ENCODE measurements at regions not wholly inside any gene's neighbourhood (a gene's known extent, or its start where the extent isn't known, plus 50 kb on each side); places are given as distances from the start of the nearest gene placed in this dataset.
A peak's percentile ranks its signal among the peaks of the same experiment; 100 is the strongest.

- no peak for DNase-seq
These were observed 268.8 kb upstream of the RPL38 start for GRCh38 chr17:73934696-73935095.

- no peak for DNase-seq
These were observed 266.4 kb upstream of the RPL38 start for GRCh38 chr17:73936908-73937627.

DNA sequence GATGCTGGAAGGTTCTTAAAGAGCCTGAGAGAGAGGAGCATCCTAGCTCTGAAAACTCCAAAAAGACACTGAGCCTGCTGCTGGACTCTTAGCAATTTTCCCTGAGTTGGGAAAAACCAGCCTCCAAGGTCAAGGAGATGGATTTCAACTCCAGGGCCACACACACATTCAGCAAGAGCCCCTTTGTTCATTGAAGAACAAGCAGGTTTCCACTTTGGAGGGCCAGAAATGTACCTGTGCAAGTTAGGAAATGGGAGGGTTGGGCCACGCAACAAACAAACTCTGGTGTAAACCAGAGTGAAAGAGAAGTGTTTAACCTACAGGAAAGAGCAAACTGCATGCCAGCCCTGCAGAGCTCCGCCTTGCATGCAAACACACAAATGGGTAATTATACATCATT is 264.8 kb upstream of the RPL38 start:
- DNase-seq: no peak

- no peak for DNase-seq
These were observed 263.7 kb upstream of the RPL38 start for GRCh38 chr17:73939806-73940205.

DNA sequence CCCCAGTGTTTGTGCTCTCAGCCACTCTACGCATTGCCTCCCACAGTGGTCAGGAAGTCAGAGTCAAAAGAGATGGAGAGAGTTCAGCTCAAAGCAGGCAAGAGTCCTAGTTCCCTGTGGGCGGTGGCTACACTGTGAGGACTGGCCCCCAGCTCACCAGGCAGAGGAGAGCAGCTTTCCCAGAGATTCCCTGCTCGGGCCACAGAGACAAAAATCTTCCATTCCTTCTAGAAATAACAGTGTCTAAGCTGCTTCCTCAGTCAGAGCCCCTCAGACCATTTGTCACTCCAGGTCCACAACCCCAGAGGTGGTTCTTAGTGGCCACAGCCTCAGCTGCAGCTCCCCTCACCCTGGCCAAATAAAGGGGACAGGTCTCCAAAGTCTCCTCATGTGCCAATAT is 263.0 kb upstream of the RPL38 start:
- no peak for DNase-seq

DNA sequence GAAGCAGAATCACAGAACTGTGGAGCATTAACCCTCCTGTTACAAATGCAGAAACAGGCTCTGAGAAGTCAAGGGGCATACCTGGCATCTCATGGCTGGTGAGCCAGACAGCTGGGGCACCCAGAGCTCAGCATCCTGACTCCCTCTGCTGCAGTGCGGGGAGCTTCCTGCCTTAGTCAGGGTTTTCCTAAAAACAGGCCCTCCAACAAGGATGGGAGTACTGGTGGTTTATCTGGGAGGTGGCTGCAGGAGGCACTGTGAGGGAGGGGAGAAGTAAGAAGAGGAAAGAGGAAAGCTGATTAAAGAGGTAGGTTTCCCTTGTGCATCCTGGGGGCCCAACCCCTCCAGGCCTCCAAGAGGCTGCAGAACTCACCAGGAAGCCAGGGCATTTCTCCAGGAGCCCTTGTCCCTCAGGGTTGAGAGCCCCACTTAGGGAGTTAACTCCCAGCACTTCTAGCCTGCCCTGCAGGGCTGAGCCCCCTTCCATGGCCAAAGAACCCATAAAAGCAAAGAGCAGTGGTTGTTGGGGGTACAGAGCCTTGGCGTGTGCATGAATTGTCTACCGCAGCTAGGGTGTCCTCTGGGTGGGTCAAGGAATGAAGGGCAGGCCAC is 261.5 kb upstream of the RPL38 start:
- no peak for DNase-seq

- no peak for DNase-seq
These were observed 260.6 kb upstream of the RPL38 start for GRCh38 chr17:73942703-73943415.

DNA sequence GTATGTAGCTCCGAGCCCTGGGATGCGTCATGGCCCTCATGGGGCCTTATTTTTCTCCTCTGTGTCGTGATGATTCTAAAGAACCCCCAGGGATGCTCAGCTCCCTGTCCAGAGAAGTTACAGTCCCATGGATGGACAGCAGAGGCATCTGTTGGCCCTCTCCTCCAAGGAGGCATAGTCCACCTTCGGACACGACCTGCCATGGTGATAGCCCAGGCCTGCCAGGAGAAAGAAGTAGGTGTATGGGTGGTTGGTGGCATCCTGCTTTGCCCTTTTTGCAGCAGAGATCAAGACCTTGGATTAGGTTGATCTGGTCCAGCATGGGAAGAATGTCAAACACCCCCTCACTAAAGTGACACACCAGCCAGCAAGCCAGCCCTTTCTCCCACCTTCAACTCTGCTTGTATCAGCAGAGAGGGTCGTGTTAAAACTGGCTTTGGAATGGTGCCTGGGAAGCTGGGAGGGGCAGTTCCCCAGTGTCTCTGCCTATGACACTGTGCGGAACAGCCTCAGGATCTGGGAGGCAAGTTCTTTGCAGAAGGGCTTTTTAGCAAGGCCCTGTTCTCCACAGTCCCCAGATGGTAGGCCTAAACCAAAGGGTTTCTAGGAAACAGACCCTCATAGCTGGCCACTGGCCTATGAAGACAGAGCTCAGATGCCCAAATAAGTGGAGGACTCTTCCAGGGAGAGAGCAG is 259.9 kb upstream of the RPL38 start:
- DNase-seq: no peak

DNA sequence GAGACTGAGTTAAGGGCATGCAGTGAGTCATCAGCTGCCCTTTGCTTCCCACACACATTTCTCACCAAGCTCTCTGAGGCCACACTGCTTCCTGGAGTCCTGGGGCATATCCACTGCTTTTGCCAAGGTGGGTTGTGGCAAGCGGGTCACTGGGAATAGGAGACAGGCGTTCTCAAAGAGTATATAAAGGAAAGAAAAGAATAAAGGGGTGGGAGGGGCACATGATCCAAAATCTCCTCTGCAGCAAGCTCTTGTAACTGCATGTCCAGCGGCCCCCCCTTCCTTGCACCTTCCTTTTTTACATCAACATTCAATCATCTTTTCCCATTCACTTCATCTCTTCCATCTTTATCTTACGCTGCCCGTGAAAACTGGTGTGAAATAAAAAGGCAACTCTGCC is 259.1 kb upstream of the RPL38 start:
- DNase-seq: no peak

DNA sequence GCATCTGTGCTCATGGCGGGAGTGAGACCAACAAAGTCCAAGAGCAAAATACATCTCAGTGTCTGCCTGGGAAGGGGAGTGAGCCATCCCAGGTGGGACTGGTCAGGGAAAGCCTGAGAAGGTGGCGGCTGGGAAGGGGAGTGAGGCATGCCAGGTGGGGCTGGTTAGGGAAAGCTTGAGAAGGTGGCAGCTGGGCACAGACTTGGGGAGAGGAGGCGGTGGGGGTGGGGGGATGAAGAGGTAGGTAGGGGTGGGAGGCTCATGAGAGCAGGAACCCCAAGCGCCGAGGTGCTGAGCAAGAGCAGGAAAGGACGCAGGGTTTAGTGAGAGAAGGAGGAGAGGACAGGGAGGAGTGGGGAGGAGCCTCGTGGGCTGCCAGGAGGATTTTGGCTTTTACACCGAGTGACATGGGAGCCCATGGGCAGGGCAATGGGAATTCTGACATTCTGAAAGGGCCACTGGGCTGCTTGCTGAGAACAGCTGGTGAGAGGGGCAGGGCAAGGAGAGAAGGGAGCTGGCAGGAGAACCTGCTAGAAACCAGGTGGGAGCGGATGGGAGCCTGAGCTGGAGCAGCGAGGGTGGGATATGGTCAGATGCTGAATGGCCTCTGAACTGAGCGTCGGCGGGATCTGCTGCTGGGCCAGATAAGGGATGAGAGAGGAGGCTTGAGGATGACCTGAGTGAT is 256.1 kb upstream of the RPL38 start:
- DNase-seq: no peak

GRCh38 chr17:73947966-73948355 is 255.5 kb upstream of the RPL38 start:
- DNase-seq: no peak

GRCh38 chr17:73949903-73950592 is 253.4 kb upstream of the RPL38 start:
- DNase-seq: no peak

DNA sequence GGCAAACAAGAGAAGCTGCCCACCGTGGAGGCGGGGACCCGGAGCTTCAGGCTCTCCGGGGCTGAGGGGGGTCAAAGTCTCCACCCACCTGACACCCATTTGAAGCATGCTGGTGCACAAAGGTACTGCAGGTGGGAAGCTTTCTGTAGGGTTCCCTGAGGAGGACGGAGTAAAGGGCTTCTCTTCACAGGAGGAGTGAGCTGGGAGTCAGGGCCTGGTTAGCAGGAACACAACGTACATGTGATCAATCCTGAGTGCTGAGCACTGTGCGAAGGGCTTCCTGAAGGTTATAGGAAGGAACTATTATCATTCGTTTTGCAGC is 252.9 kb upstream of the RPL38 start:
- no peak for DNase-seq

DNA sequence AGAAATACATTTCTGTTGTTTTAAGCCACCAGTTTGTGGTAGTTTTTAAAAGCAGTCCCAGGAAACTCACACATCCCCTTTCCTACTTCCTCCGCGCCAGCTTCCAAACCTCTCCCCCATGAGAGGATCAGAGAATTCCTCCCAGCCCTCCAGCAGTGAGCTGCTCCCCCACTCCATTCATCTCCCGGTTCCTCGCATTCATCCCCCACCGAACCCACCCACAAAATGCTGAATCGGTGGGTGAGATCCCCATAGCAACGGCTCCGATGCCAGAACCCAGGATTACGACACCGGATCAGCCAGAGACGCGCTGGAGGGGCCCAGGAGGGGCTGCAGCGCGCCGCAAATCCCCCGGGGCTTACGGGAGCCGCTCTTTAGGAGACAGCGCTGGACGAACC is 251.4 kb upstream of the RPL38 start:
- DNase-seq: no peak

GRCh38 chr17:73952480-73953205 is 250.8 kb upstream of the RPL38 start:
- peak; percentile 24 to 57 for DNase-seq

DNA sequence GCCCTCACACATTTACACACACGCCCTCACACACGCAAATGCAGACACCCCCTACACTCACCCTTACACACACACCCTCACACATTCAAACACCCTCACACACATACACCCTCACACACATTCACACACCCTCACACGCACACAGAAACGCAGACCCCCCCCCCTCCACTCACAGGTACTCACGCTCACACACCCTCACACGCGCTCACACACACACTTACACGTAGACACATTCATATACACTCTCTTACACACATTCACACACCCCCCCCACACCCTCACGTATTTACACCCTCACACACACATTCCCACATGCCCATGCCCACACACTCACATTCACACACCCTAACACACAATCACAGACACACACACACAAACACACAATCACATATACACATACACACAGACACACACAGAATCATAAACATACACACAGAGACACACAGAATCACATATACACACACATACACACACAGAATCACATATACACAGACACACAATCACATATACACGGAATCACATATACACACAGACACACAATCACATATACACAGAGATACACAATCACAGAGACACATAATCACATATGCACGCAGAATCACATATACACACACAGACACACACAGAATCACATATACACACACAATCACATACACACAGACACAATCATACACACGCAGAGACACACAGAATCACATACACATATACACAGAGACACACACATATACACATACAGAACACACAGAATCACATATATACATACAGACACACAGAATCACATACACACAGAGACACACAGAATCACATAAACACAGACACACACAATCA is 250.1 kb upstream of the RPL38 start:
- DNase-seq: no peak

DNA sequence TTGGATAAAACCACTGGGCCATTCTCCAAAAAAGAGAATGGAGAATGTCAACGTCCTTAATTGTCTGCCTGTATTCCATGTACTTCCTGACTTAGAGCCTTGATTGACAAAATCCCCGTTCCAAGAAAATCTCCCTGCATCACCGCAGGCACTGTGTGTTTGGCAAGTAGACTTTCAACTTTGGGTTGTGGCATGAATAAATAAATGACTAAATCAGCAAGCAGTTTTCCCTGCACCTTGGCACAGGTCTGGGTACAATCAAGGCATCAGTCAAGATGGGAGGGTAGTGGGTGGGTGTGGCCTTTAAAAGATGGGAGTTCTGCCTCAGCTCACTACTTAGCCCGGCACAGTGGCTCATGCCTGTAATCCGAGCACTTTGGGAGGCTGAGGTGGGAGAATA is 248.5 kb upstream of the RPL38 start:
- no peak for DNase-seq

DNA sequence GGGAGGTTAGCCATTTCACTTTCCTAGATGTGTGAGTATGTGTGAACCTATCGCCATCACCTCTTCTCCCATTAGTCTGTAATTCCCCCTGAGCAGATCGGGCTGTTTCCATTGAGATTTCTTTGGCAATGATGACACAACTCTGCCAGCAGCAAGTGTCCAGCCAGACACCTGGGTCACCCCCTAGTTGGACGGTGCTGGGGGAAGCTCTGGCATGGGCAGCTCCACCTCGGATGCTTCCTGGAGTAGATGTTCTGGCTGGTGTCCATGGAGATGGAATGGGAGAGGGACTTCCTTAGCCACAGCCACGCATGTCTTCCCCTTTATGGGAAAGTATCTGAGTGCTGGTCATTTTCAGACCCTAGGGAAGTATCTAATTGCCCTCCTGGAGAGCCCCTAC is 247.9 kb upstream of the RPL38 start:
- no peak for DNase-seq

DNA sequence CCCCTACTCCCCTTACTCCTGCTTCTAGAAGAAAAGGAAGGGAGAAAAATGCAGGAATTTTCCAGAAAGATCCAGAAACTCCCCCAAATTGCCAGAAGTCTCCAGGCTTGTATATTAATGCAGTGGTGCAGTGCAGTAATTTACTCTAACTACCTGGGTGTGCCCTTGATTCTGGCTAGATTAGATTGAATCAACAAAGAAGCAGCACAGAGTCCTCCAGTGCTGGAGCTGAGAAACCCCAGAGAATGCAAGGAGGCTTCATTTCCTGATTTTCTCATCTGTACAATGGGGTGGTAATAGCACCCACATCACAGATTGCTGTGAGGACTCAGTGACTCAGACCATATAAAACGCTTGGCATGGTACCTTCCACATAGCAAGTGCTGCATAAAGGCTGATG is 247.3 kb upstream of the RPL38 start:
- no peak for DNase-seq

- DNase-seq: peak; percentile 54 to 69
These were observed 246.6 kb upstream of the RPL38 start for GRCh38 chr17:73956595-73957465.

Measured in stimulated activated CD4-positive, alpha-beta T cell treated with anti-CD3 and anti-CD28 coated beads, Interleukin-2, amount 100 ng/mL, for 24 hours (primary cell).